GM21786 (cell line): ENCODE measurements at regions not wholly inside any gene's neighbourhood (a gene's known extent, or its start where the extent isn't known, plus 50 kb on each side); places are given as distances from the start of the nearest gene placed in this dataset.
"Not testable (repeated sequence)": the region's sequence is repeated elsewhere in the genome, so short reads cannot be mapped to it uniquely, and the experiment has no call there.

Experiments used
- ATAC-seq: cut with Tn5 transposase; IDR thresholded peaks from one replicate; pipeline ENCODE4 v1.9.1; 2021; ENCODE audit not compliant: unreplicated experiment

- ATAC-seq = no peak
These were observed 727.7 kb downstream of the USP25 start for GRCh38 chr21:16457498-16457897.

- no peak for ATAC-seq
These were observed 731.2 kb downstream of the USP25 start for GRCh38 chr21:16460936-16461335.

GRCh38 chr21:16464211-16464889 lies 734.6 kb downstream of the USP25 start:
- not testable (repeated sequence) for ATAC-seq

GRCh38 chr21:16468184-16468583 lies 738.4 kb downstream of the USP25 start:
- no peak for ATAC-seq

- ATAC-seq = no peak
These were observed 744.2 kb downstream of the USP25 start for GRCh38 chr21:16473988-16474387.

GRCh38 chr21:16476056-16476825 lies 746.5 kb downstream of the USP25 start:
- ATAC-seq = no peak

GRCh38 chr21:16488042-16488441 lies 758.3 kb downstream of the USP25 start:
- no peak for ATAC-seq

GRCh38 chr21:16492356-16492755 lies 762.6 kb downstream of the USP25 start:
- no peak for ATAC-seq

GRCh38 chr21:16492892-16493291 lies 763.1 kb downstream of the USP25 start:
- ATAC-seq = no peak

GRCh38 chr21:16496609-16497008 lies 766.8 kb downstream of the USP25 start:
- ATAC-seq = no peak

GRCh38 chr21:16500271-16500670 lies 770.5 kb downstream of the USP25 start:
- no peak for ATAC-seq

GRCh38 chr21:16502273-16502672 lies 772.5 kb downstream of the USP25 start:
- no peak for ATAC-seq

GRCh38 chr21:16502897-16503296 lies 773.1 kb downstream of the USP25 start:
- ATAC-seq = no peak

- ATAC-seq = no peak
These were observed 774.5 kb downstream of the USP25 start for GRCh38 chr21:16504281-16504680.

- ATAC-seq = no peak
These were observed 775.0 kb downstream of the USP25 start for GRCh38 chr21:16504766-16505165.

GRCh38 chr21:16509476-16509875 lies 779.7 kb downstream of the USP25 start:
- ATAC-seq = no peak

- ATAC-seq = no peak
These were observed 784.5 kb downstream of the USP25 start for GRCh38 chr21:16514316-16514715.

GRCh38 chr21:16517383-16517782 lies 787.6 kb downstream of the USP25 start:
- no peak for ATAC-seq

- no peak for ATAC-seq
These were observed 789.3 kb downstream of the USP25 start for GRCh38 chr21:16519036-16519435.

- ATAC-seq = no peak
These were observed 789.9 kb downstream of the USP25 start for GRCh38 chr21:16519644-16520043.

- no peak for ATAC-seq
These were observed 792.8 kb downstream of the USP25 start for GRCh38 chr21:16522548-16522947.

GRCh38 chr21:16530656-16531055 lies 800.9 kb downstream of the USP25 start:
- ATAC-seq = no peak

GRCh38 chr21:16532840-16533239 lies 803.1 kb downstream of the USP25 start:
- no peak for ATAC-seq
